Keratinocyte (primary cell): ENCODE measurements at regions not wholly inside any gene's neighbourhood (a gene's known extent, or its start where the extent isn't known, plus 50 kb on each side); places are given as distances from the start of the nearest gene placed in this dataset.
"Not testable (repeated sequence)": the region's sequence is repeated elsewhere in the genome, so short reads cannot be mapped to it uniquely, and the experiment has no call there.

Experiments
- DNase-seq: peaks from one replicate; pipeline ENCODE4 v3.0.0-alpha.2; 2011; ENCODE audit warnings: low read depth, missing footprints, low spot score
- FAIRE-seq: peaks from 2 replicates; lab custom pipeline; 2011; peaks lifted over from hg19 to GRCh38; lab: Jason Lieb, UNC
- H2AFZ ChIP-seq: 2 replicates; pipeline ENCODE4 v1.6.0; 2012; ENCODE audit warnings: low read length, control low read depth, inconsistent platforms; ENCODE audit not compliant: control insufficient read depth
- H3K27ac ChIP-seq: 2 replicates; pipeline ENCODE4 v1.5.1; 2011; ENCODE audit warnings: low read length; ENCODE audit not compliant: control insufficient read depth, insufficient read depth
- H3K27me3 ChIP-seq: 3 replicates; pipeline ENCODE4 v1.6.0; 2011; ENCODE audit warnings: low read length; ENCODE audit not compliant: control insufficient read depth, insufficient read depth; ENCODE audit errors: extremely low read depth
- H3K36me3 ChIP-seq, 2 experiments: 2 replicates in 1 of 2; 3 replicates in 1 of 2; pipeline ENCODE4 v1.5.1; 2011; ENCODE audit warnings: low read length in 2 of 2, mild to moderate bottlenecking in 1 of 2; ENCODE audit not compliant: control insufficient read depth in 2 of 2, insufficient read depth in 2 of 2; ENCODE audit errors: extremely low read depth in 1 of 2
- H3K4me1 ChIP-seq: 3 replicates; pipeline ENCODE4 v1.5.1; 2011; ENCODE audit warnings: low read length; ENCODE audit not compliant: control insufficient read depth, insufficient read depth; ENCODE audit errors: extremely low read depth
- H3K4me2 ChIP-seq: 3 replicates; pipeline ENCODE4 v1.6.0; 2011; ENCODE audit warnings: low read depth, low read length; ENCODE audit not compliant: control insufficient read depth, insufficient read depth; ENCODE audit errors: extremely low read depth
- H3K4me3 ChIP-seq, 3 experiments: fragments of 200-600 bp in 1 of 3; sonication (generic) in 1 of 3; 2 replicates in 2 of 3; 3 replicates in 1 of 3; pipeline ENCODE4 v1.5.1; 2011 to 2016; ENCODE audit warnings: low read length in 3 of 3, mild to moderate bottlenecking in 3 of 3, control low read depth in 2 of 3, inconsistent platforms in 1 of 3, low read depth in 1 of 3, mixed read lengths in 1 of 3, mixed run types in 1 of 3, moderate library complexity in 1 of 3; ENCODE audit not compliant: control insufficient read depth in 2 of 3, insufficient read depth in 2 of 3; ENCODE audit errors: extremely low read depth in 1 of 3
- H3K79me2 ChIP-seq: 2 replicates; pipeline ENCODE4 v1.6.0; 2012; ENCODE audit warnings: low read length; ENCODE audit not compliant: control insufficient read depth, insufficient read depth
- H3K9ac ChIP-seq: 3 replicates; pipeline ENCODE4 v1.6.0; 2011; ENCODE audit warnings: low read length; ENCODE audit not compliant: control insufficient read depth, insufficient read depth; ENCODE audit errors: extremely low read depth
- H3K9me1 ChIP-seq: 3 replicates; pipeline ENCODE4 v1.6.0; 2011; ENCODE audit warnings: low read length; ENCODE audit not compliant: control insufficient read depth, insufficient read depth; ENCODE audit errors: extremely low read depth
- H3K9me3 ChIP-seq: 2 replicates; pipeline ENCODE4 v1.5.1; 2012; ENCODE audit warnings: low read depth, low read length; ENCODE audit not compliant: control insufficient read depth
- H4K20me1 ChIP-seq: 3 replicates; pipeline ENCODE4 v1.6.0; 2011; ENCODE audit warnings: low read length; ENCODE audit not compliant: control insufficient read depth, insufficient read depth; ENCODE audit errors: extremely low read depth
- EZH2 ChIP-seq: IDR thresholded peaks from one replicate; pipeline ENCODE4 v1.6.1; 2012; ENCODE audit warnings: inconsistent platforms, mild to moderate bottlenecking, low read length, moderate library complexity
- dilution Hi-C: fragments of 300-500 bp; cut with MboI; formaldehyde crosslinking; loops from one replicate; pipeline ENCODE4 v1.7.0; 2020; ENCODE audit warnings: low sequenced_read_pairs; ENCODE audit not compliant: extremely low pct_ligation_motif_present
- TF ChIP-seq, protein P1 (sequence below), 3 experiments: IDR thresholded peaks in 1 of 3; conservative IDR thresholded peaks in 1 of 3; optimal IDR thresholded peaks in 1 of 3; 2 replicates in 2 of 3; 3 replicates in 1 of 3; pipeline versions ENCODE3 to v1.5.1; 2011; ENCODE audit warnings: low read length in 3 of 3, mild to moderate bottlenecking in 3 of 3, moderate library complexity in 2 of 3, control low read depth in 1 of 3, inconsistent platforms in 1 of 3; ENCODE audit not compliant: insufficient read depth in 2 of 3; ENCODE audit errors: extremely low read depth in 1 of 3

DNA sequence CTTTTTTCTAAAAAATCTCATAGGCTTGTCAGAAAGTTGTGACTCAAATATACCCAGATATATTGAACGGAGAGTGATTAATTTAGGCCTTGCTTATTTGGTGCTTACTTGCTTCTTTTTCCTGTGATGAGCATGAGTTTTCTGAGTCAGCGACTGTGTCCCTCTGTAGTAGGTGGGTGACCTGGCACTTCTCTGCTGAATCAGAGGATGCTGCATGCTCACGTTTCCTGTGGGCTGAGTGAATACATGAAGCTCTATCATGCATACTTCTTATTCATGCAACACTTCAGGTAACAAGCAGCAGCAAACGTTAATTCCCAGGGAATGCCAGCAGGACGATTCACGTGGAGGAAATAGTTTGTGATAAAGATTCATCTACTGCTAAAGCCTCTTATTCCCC, 245.0 kb downstream of the KLF5 start:
- DNase-seq (peak; percentile 90), FAIRE-seq (peak; percentile 99)
- no peaks in the 10 kb centered on the region for H3K36me3 ChIP-seq
- dilution Hi-C loops, result no loop called here
- no peak overlapping the region for H3K4me3 ChIP-seq
- no peaks in the 10 kb centered on the region for H4K20me1 ChIP-seq
- H3K27ac ChIP-seq, result peak overlapping the region; percentile 75
- H3K4me2 ChIP-seq, result peak overlapping the region; percentile 9
- H3K9me1 ChIP-seq, result no peaks in the 10 kb centered on the region
- no peak for TF ChIP-seq EZH2
- TF ChIP-seq, protein P1, sequence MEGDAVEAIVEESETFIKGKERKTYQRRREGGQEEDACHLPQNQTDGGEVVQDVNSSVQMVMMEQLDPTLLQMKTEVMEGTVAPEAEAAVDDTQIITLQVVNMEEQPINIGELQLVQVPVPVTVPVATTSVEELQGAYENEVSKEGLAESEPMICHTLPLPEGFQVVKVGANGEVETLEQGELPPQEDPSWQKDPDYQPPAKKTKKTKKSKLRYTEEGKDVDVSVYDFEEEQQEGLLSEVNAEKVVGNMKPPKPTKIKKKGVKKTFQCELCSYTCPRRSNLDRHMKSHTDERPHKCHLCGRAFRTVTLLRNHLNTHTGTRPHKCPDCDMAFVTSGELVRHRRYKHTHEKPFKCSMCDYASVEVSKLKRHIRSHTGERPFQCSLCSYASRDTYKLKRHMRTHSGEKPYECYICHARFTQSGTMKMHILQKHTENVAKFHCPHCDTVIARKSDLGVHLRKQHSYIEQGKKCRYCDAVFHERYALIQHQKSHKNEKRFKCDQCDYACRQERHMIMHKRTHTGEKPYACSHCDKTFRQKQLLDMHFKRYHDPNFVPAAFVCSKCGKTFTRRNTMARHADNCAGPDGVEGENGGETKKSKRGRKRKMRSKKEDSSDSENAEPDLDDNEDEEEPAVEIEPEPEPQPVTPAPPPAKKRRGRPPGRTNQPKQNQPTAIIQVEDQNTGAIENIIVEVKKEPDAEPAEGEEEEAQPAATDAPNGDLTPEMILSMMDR (optimal IDR thresholded peaks at IDR 0.05 in 1 of 3, IDR thresholded peaks at IDR 0.05 in 1 of 3, conservative IDR thresholded peaks at IDR 0.05 in 1 of 3; ENCODE audit: extremely low read depth in 1 of 3, insufficient read depth in 2 of 3, low read length in 3 of 3), result no peak
- peak overlapping the region; percentile 2 for H3K9ac ChIP-seq
- H3K79me2 ChIP-seq, result no peaks in the 10 kb centered on the region
- no peaks in the 10 kb centered on the region for H3K9me3 ChIP-seq
- H3K27me3 ChIP-seq, result no peaks in the 10 kb centered on the region
- peaks cover 14% of the 10 kb centered on the region for H3K4me1 ChIP-seq
- no peak overlapping the region for H2AFZ ChIP-seq

DNA sequence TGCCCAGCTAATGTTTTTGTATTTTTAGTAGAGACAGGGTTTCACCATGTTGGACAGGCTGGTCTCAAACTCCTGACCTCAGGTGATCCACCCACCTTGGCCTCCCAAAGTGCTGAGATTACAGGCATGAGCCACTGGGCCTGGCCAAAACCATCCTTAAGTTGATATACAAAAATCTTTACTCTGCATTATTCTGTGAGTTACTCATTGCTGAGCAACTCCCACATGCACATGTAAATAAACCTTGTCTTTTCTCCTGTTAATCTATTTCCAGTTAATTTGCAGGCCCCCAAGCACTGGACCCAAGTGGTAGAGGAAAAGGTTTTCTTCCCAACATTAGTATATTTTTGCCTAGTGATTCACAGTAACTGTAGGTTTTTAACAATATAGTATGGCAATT, 242.8 kb downstream of the KLF5 start:
- H3K9ac ChIP-seq, FAIRE-seq, H3K36me3 ChIP-seq, H3K9me1 ChIP-seq, H3K4me2 ChIP-seq, H3K79me2 ChIP-seq, H3K27me3 ChIP-seq, H3K4me3 ChIP-seq, H3K9me3 ChIP-seq, H3K27ac ChIP-seq, H4K20me1 ChIP-seq, H2AFZ ChIP-seq, DNase-seq, dilution Hi-C loops: not testable (repeated sequence)
- peaks cover 14% of the 10 kb centered on the region for H3K4me1 ChIP-seq

DNA sequence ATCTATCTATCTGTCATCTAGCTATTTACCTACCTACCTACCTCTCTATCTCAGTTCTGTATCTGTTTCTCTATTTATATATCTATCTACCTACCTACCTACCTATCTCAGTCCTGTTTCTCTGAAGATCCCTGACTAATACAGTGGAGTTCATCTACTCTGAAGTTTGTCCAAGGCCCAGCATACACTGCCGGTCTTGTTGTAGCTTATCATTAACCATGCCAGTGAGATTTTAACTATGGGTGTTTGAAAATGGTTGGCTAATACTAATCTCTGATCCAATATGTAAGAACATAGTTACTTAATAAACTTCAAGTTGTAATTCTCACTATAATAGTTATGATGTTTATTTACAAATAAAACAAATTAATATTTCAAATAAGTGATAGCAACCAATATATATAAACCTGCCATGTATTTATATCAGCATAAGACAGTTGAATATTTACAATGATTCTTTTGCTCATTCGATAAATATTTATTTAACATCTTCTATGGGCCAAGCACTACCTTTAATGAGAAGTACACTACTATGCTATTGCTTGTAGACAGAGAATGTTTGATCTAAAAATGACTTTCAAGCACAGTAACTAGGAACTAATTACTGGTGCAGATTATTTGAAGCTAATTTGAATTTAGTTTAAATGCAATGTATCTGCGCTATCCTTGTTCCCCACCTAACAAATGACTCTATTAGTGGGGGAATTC, 242.1 kb downstream of the KLF5 start:
- Histone ChIP-seq H3K36me3 (no peaks in the 10 kb centered on the region), H3K27me3 (no peaks in the 10 kb centered on the region), H3K4me2 (no peak overlapping the region), H3K9me1 (no peaks in the 10 kb centered on the region), H3K9ac (no peak overlapping the region), H2AFZ (peak overlapping the region; percentile 18), H3K9me3 (no peaks in the 10 kb centered on the region), H3K4me3 (no peak overlapping the region), H3K4me1 (peaks cover 14% of the 10 kb centered on the region), H4K20me1 (no peaks in the 10 kb centered on the region), H3K79me2 (no peaks in the 10 kb centered on the region), H3K27ac (no peak overlapping the region)
- dilution Hi-C loops, result no loop called here
- FAIRE-seq (no peak), DNase-seq (no peak)
- TF ChIP-seq, protein P1 (optimal IDR thresholded peaks at IDR 0.05 in 1 of 3, IDR thresholded peaks at IDR 0.05 in 1 of 3, conservative IDR thresholded peaks at IDR 0.05 in 1 of 3; ENCODE audit: extremely low read depth in 1 of 3, insufficient read depth in 2 of 3, low read length in 3 of 3), result no peak
- TF ChIP-seq EZH2, result no peak
